MM.1S (cell line): ENCODE measurements at regions not wholly inside any gene's neighbourhood (a gene's known extent, or its start where the extent isn't known, plus 50 kb on each side); places are given as distances from the start of the nearest gene placed in this dataset.
"Not testable (repeated sequence)": the region's sequence is repeated elsewhere in the genome, so short reads cannot be mapped to it uniquely, and the experiment has no call there.

Experiments
- DNase-seq: peaks from one replicate; pipeline ENCODE4 v3.0.0-alpha.2; 2015
- H2AFZ ChIP-seq: fragments of 300-600 bp; sonication (generic); 2 replicates; pipeline ENCODE4 v1.6.0; 2016; ENCODE audit warnings: antibody characterized with exemption, low read length
- H3F3A ChIP-seq: fragments of 300-600 bp; sonication (generic); 2 replicates; pipeline ENCODE4 v1.6.1; 2016; ENCODE audit warnings: mild to moderate bottlenecking, antibody characterized with exemption, low read length, moderate library complexity, mixed read lengths; ENCODE audit not compliant: insufficient read depth
- H3K27ac ChIP-seq: fragments of 300-600 bp; sonication (generic); 2 replicates; pipeline ENCODE4 v1.5.1; 2016; ENCODE audit warnings: mild to moderate bottlenecking, low read length
- H3K27me3 ChIP-seq: fragments of 300-600 bp; sonication (generic); replicated peaks from 2 replicates; pipeline ENCODE4 v1.6.0; 2016; ENCODE audit warnings: low read length; ENCODE audit not compliant: insufficient read depth
- H3K36me3 ChIP-seq: fragments of 300-600 bp; sonication (generic); replicated peaks from 2 replicates; pipeline ENCODE4 v1.6.1; 2016; ENCODE audit warnings: mild to moderate bottlenecking, low read length, mixed read lengths; ENCODE audit not compliant: insufficient read depth
- H3K4me1 ChIP-seq: fragments of 300-600 bp; sonication (generic); 2 replicates; pipeline ENCODE4 v1.6.1; 2016; ENCODE audit warnings: low read length, mixed read lengths
- H3K4me2 ChIP-seq: fragments of 300-600 bp; sonication (generic); 2 replicates; pipeline ENCODE4 v1.6.0; 2016; ENCODE audit warnings: low read depth, low read length
- H3K4me3 ChIP-seq: fragments of 300-600 bp; sonication (generic); 2 replicates; pipeline ENCODE4 v1.5.1; 2016; ENCODE audit warnings: low read length, mixed read lengths
- H3K79me2 ChIP-seq: fragments of 300-600 bp; sonication (generic); 2 replicates; pipeline ENCODE4 v1.6.1; 2016; ENCODE audit warnings: mixed run types, low read length, mixed read lengths
- H3K9ac ChIP-seq: fragments of 300-600 bp; sonication (generic); 2 replicates; pipeline ENCODE4 v1.6.1; 2016; ENCODE audit warnings: low read length, mixed read lengths
- H3K9me2 ChIP-seq: fragments of 300-600 bp; sonication (generic); replicated peaks from 2 replicates; pipeline ENCODE4 v1.6.1; 2016; ENCODE audit warnings: mild to moderate bottlenecking, low read length, mixed read lengths; ENCODE audit not compliant: insufficient read depth
- H3K9me3 ChIP-seq: fragments of 300-600 bp; sonication (generic); replicated peaks from 2 replicates; pipeline ENCODE4 v1.6.1; 2016; ENCODE audit warnings: mild to moderate bottlenecking, low read length, mixed read lengths; ENCODE audit not compliant: insufficient read depth
- H4K20me1 ChIP-seq: fragments of 300-600 bp; sonication (generic); 2 replicates; pipeline ENCODE4 v1.6.1; 2016; ENCODE audit warnings: mild to moderate bottlenecking, low read length, moderate library complexity, mixed read lengths; ENCODE audit not compliant: insufficient read depth
- EZH2 ChIP-seq: fragments of 300-600 bp; sonication (generic); optimal IDR thresholded peaks from 2 replicates; pipeline ENCODE3; 2017; ENCODE audit warnings: low read depth, mild to moderate bottlenecking, antibody characterized with exemption, low read length, mixed read lengths
- EZH2phosphoT487 ChIP-seq: fragments of 300-600 bp; sonication (generic); IDR thresholded peaks from 2 replicates; pipeline ENCODE4 v1.6.1; 2018; ENCODE audit warnings: antibody characterized with exemption, low read length
- TF ChIP-seq, protein P1 (sequence below): fragments of 300-600 bp; sonication (generic); IDR thresholded peaks from 2 replicates; pipeline ENCODE4 v1.5.1; 2016; ENCODE audit warnings: antibody characterized with exemption, low read length, mixed read lengths

DNA sequence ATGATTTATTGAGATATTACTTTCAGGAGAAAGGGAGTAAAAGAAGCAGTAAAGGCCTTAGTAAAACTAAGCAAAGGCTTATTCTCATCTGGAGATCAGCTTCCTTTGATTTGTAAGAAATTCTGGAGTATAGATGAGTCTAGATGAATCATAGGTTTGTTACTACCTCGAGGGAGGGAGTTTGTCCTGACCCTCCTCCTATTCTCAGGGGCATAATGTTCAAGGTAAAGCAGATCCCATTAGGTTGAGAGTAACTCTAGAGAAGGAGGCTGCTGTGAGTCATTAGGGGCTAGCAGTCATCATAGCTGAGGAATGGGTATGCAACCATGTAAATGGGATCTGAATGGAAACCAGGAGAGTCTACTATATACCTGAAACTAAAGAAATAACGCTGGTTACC lies 155.5 kb upstream of the MOCS2 start:
- no peak for DNase-seq
- Histone ChIP-seq H4K20me1 (no peaks in the 10 kb centered on the region), H2AFZ (no peak overlapping the region), H3K36me3 (no peaks in the 10 kb centered on the region), H3K9ac (no peak overlapping the region), H3K4me1 (no peaks in the 10 kb centered on the region), H3K4me3 (no peak overlapping the region), H3F3A (no peaks in the 10 kb centered on the region), H3K9me3 (no peaks in the 10 kb centered on the region), H3K27me3 (no peaks in the 10 kb centered on the region), H3K27ac (no peak overlapping the region), H3K9me2 (no peaks in the 10 kb centered on the region), H3K4me2 (no peak overlapping the region), H3K79me2 (no peaks in the 10 kb centered on the region)
- TF ChIP-seq EZH2phosphoT487 (no peak), EZH2 (no peak)
- TF ChIP-seq, protein P1, sequence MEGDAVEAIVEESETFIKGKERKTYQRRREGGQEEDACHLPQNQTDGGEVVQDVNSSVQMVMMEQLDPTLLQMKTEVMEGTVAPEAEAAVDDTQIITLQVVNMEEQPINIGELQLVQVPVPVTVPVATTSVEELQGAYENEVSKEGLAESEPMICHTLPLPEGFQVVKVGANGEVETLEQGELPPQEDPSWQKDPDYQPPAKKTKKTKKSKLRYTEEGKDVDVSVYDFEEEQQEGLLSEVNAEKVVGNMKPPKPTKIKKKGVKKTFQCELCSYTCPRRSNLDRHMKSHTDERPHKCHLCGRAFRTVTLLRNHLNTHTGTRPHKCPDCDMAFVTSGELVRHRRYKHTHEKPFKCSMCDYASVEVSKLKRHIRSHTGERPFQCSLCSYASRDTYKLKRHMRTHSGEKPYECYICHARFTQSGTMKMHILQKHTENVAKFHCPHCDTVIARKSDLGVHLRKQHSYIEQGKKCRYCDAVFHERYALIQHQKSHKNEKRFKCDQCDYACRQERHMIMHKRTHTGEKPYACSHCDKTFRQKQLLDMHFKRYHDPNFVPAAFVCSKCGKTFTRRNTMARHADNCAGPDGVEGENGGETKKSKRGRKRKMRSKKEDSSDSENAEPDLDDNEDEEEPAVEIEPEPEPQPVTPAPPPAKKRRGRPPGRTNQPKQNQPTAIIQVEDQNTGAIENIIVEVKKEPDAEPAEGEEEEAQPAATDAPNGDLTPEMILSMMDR: no peak

DNA sequence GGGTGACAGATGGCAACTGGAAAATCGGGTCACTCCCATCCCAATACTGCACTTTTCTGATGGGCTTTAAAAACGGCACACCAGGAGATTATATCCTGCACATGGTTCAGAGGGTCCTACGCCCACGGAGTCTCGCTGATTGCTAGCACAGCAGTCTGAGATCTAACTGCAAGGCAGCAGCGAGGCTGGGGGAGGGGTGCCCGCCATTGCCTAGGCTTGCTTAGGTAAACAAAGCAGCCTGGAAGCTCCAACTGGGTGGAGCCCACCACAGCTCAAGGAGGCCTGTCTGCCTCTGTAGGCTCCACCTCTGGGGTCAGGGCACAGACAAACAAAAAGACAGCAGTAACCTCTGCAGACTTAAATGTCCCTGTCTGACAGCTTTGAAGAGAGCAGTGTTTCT lies 158.7 kb upstream of the MOCS2 start:
- not testable (repeated sequence) for H3K4me3 ChIP-seq, H2AFZ ChIP-seq, H3K79me2 ChIP-seq, DNase-seq, H3K27ac ChIP-seq, H3K9ac ChIP-seq, H3K4me2 ChIP-seq, H3K9me3 ChIP-seq, H4K20me1 ChIP-seq, H3K9me2 ChIP-seq, H3K36me3 ChIP-seq, H3K27me3 ChIP-seq, H3F3A ChIP-seq, H3K4me1 ChIP-seq

DNA sequence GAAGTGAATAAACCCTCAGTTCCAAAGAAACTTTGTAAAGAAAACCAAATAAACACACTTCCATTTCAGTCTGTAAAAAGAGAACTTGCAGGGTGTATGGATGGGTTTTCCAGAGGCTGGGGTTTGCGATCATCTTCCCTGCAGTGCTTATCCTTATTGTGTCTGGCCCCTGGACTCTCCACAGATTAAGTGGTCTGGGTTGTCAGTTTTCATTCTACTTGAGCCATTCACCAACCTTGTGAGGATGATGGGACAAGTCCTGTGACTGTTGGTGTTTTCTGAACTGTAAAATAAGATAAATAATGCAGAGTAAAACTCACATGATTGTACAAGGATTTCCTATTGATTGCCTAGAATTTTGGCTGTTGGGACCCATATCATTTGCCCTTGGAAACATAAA lies 166.1 kb upstream of the MOCS2 start:
- no peak overlapping the region for H2AFZ ChIP-seq
- H3K9ac ChIP-seq: no peak overlapping the region
- H3F3A ChIP-seq: no peaks in the 10 kb centered on the region
- H3K9me3 ChIP-seq: no peaks in the 10 kb centered on the region
- no peak overlapping the region for H3K4me3 ChIP-seq
- H3K79me2 ChIP-seq: no peaks in the 10 kb centered on the region
- H3K4me2 ChIP-seq: no peak overlapping the region
- TF ChIP-seq EZH2phosphoT487 (no peak), EZH2 (no peak)
- TF ChIP-seq, protein P1: no peak
- no peak overlapping the region for H3K27ac ChIP-seq
- H3K36me3 ChIP-seq: no peaks in the 10 kb centered on the region
- no peaks in the 10 kb centered on the region for H3K4me1 ChIP-seq
- no peak for DNase-seq
- no peaks in the 10 kb centered on the region for H3K27me3 ChIP-seq
- no peaks in the 10 kb centered on the region for H4K20me1 ChIP-seq
- H3K9me2 ChIP-seq: no peaks in the 10 kb centered on the region

DNA sequence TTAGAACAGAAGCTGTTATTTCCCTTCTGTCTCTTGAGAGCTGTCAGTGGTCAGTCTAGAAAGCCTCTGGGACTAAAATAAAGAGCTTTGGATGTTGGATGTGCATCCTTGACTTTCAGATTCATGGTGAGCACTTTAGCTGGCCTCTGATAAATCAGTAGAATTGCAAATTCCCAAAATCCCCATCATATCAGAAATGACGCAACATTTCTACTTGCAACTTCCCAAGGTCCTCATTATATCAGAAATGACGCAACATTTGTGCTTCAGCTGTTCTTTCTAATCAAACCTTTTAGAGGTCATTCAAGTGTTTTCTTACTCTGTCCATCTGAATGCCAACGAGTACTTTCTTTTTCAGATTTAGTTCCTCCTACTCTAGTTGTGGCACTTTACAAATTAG lies 167.3 kb upstream of the MOCS2 start:
- Histone ChIP-seq H3K79me2 (no peaks in the 10 kb centered on the region), H3K27ac (no peak overlapping the region), H3K9me3 (no peaks in the 10 kb centered on the region), H4K20me1 (no peaks in the 10 kb centered on the region), H3K36me3 (no peaks in the 10 kb centered on the region), H3K9me2 (no peaks in the 10 kb centered on the region), H2AFZ (no peak overlapping the region), H3K9ac (no peak overlapping the region), H3K27me3 (no peaks in the 10 kb centered on the region), H3K4me1 (no peaks in the 10 kb centered on the region), H3F3A (no peaks in the 10 kb centered on the region), H3K4me3 (no peak overlapping the region), H3K4me2 (no peak overlapping the region)
- DNase-seq: no peak
- TF ChIP-seq, protein P1: no peak
- TF ChIP-seq EZH2 (no peak), EZH2phosphoT487 (no peak)
